G401.6 (cell line): ENCODE measurements at regions not wholly inside any gene's neighbourhood (a gene's known extent, or its start where the extent isn't known, plus 50 kb on each side); places are given as distances from the start of the nearest gene placed in this dataset.

Source experiments
- FAIRE-seq: peaks from 2 replicates; lab custom pipeline; 2012; peaks lifted over from hg19 to GRCh38; lab: Jason Lieb, UNC

DNA sequence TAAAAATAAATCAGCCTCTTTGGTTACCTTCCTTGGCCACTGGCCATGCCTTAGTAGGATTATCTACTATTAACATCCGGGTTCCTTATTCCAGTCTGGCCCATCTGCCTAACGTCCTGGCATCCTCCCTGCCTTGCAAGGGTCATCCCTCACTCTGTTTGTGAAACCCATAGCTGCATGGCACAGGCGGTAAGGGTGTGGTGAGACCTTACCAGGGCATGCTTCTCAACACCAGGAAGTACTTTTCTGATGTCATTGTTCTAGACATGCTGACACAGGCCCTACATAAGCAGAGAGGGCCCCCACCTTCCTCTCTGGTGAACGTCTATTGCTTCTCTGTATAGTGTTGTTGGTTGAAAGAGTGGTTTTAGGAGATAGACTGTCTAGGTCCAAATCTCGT, 296.8 kb upstream of the SPRED2 start:
- FAIRE-seq, result no peak

DNA sequence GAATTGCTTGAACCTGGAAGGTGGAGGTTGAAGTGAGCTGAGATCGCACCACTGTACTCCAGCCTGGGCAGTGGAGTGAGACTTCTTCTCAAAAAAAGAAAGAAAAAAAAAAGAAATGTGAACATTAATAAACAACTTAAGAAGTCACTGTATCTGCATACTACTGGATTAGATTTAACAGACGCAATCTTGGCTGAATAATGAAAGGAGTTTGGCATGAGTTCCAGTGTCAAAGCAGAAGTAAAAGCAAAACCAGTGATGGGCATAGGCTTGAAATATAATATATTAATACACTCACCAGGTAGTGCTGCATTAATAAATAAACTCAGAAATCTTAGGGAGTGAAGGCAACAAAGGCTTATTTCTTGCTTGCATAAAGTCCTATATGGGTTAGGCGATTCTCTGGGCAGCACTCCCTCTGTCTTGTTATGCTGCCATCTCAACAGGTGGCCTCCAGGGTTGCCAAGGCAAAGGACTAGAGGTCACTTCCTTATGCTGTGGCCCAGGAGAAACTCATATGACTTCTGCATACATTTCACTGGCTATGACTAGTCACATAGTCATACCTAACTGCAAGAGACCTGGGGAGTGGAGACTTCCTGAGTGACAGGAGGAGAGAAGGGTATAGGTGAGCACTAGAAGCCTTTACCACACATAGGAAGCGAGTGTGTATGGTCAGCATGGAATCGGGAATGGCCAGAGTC, 296.2 kb upstream of the SPRED2 start:
- no peak for FAIRE-seq

DNA sequence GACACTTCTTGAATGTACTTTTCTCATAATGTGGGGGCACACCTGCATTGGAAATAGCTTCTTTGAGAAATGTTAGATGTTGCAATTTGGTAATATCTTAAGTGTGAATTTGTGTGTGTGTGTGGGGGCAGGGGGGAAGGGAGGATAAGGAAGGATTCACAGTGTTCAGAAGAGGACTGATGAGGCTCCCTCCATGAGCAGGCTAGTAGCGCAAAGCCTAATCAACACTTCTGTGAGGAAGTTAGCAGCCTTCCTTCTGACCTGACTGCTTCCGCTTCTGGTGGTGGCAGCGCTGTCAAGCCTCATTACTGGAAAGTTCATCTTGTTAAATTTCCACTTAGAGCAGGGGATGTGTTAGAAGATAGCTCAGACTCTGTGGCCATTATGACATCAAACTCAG, 295.4 kb upstream of the SPRED2 start:
- FAIRE-seq, result no peak

DNA sequence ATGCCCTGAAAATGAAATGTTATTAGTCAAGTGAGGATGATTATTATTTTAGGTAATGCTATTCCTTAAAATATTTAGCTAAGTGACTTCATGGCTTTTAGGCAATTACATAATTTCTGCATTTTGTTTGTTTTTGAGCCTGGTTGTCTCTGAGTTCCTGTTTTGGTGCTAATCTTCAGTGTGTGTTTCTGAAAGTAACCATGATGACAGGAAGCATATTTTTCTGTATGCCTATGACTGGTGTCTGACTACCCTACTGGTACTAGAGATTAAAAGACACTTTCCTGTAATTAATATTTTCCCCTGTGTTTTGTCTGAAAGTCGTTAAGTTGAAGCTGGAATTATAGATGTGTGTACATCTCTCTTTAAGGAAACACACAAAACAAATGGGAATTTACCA, 295.0 kb upstream of the SPRED2 start:
- no peak for FAIRE-seq

DNA sequence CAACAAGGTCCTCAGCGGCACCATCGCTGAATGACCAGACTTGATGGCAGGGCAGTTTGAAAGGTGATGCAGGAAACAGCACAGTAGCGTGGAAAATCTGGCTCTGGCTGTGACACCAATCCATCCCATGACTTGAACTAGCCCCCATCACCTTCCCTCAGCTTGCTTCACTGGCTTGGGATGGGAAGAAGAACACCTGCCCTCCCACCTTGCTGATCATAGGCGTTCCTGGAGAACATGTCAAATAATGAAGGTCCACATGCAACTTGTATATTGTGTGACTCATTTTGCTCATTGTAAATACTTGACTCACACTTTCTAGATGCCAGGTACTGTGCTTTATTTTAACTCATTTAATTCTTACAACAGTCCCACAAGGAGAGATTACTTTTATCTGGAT, 292.4 kb upstream of the SPRED2 start:
- no peak for FAIRE-seq

DNA sequence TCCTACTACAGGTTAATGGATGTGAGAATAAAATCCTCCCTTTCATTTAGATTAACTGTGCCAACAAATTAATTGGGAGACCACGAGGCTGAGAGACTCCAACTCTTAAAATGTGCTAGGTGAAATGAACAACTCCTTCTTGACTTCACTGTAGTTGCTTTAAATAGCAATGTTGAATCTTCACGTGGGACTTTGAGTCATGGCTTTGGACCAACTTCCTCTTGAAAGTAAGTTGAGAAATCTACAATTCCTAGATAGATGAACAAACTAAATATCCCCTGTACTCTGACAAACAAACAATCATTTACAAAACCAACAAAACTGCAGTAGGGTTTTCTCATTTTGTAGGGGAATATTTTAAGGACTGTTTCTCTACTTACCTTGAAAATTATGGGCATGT, 291.9 kb upstream of the SPRED2 start:
- no peak for FAIRE-seq

DNA sequence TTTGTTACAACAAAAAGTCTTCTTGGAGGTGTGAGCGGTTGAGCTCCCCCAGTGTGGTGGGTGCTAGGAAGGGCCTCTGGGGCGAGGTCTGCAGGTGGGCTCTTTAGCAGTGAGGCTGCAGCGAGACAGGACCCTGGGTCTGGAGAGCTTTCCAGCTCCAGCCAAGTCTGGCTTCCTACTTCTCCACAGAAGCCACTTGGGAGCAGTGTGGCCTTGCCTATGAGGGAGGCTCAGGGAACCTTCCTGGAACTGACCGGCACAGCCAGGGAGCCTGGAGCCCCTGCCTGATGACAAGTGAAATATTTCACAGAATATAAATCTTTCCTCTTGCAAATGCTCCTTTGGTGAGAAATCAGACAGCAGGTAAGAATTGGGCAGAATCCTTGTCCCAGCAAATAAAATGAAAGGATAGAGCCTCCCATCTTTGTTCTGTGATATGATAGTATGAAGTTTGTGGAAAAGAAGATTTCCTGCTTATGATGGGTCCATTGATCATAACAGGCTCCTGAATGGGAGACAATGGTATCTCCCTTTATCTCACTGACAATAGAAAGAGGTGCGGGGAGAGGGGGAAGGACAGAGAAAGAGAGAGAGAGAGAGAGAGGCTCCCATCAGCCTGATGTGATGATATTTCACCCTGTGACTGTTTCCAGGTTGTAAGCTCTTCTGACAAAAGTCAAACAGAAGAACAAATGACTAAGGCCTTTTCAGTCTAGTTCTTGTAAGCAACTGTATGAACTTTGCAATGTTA, 289.8 kb upstream of the SPRED2 start:
- FAIRE-seq, result no peak

DNA sequence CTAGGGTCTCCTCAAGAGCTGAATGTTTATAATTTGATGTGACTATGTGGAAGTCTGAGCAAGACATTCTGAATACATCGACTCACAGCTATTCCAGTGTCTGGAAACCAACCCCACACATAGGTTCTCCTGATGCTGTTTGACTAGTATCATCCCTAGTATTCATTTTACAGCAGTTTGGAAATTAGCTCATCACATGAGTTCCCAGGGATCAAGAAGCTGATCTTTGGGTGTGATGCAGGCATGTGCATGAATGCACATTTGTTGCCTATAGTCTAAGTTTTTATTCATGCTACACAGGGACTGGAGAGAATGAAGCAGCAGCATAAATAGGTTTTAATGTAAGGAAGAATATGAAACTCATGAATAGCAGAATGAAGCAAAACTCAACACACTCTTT, 284.3 kb upstream of the SPRED2 start:
- FAIRE-seq, result no peak

DNA sequence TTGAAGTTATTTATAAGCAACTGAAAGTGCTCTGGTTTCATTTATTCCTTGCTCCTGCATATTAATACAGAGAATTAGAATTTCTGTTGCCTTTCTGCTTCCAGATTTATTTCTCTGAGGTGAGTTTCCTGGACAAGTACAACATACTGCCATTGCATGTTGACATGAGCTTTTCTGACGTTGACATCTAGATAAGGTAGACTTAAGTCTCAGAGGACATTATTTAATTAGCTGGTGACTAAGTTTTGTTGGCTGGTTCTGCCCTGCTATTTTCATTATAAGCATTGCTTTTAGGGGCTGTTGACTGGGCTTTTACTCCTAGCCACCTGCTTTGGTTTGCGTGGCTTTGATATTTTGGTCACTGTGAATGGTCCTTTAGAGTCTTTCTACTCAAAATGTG, 282.9 kb upstream of the SPRED2 start:
- FAIRE-seq, result no peak

DNA sequence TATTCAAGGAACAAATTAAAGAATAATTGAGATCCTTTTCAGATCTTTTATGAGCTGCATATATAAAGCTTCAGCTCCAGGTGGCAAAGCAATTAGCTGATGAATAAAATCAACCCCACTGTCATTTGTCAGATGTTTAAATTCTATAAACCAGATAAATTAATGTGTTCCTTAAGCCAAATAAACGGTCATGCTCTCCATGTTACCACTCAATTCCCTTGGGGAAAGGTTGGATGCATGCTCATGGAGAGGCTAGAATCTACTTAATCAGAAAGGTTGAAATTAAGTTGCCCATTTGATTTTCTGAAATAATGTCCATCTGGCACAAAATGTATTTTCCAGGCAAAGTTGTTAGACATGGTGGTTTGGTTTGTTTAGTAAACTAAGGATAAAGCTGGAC, 282.5 kb upstream of the SPRED2 start:
- no peak for FAIRE-seq

DNA sequence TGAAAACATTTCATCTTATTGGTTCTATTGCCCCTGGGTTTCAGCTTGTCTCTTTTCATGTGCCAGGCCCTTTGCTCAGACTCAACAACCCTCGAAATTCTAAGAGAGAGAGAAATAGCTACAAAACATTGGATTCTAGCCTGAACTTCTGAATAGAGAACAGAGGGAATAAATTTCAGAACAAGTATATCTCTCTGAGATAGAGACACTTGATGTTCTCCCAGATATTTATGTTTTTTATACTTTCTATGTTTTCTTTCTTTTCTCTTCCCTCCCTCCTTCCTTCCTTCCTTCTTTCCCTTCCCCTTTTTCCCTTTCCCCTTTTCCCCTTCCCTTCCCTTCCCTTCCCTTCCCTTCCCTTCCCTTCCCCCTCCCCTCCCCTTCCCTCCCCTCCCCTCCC, 279.5 kb upstream of the SPRED2 start:
- FAIRE-seq, result no peak

DNA sequence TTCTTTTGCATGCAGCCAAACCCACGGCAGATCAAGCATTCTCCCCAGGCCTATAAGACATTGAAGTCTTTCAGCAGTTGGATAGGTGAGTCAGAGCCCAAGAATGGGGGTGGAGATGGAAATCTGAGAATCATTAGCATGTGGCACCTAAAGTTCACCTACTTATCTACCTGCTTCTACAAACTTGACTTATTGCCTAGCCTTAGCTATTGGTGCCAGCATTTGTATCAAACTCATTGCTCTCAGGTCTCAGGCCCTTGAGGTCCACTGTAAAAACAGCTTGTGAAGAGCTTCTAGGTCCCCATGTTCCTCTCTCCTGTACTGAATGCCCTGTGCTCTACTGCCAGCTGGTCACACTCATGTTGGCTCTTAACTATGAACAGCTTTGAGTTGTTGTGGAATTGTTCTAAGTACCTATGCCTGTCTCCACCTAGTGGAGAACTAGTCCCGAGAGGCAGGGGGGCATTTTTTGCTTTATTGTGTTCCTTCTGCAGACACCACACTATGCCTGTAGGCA, 278.4 kb upstream of the SPRED2 start:
- no peak for FAIRE-seq

DNA sequence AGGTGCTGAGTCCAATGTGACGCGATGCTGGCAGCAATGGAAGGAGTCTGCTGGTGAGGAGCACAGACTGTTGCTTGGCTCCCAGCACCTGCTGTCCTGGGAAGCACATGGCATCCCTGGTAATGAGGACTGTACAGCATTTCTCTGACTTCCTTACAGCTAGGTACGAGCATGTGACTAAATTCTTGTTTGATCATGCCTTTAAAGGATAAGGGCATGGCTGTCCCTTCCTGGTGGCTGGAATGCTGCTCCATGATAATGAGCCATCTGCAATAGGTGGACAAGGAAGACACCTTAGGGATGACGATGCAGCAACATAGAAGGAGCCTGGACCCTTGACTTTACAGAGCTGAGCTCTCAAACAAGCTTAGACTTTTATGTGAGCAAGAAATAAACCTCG, 278.0 kb upstream of the SPRED2 start:
- FAIRE-seq, result no peak

DNA sequence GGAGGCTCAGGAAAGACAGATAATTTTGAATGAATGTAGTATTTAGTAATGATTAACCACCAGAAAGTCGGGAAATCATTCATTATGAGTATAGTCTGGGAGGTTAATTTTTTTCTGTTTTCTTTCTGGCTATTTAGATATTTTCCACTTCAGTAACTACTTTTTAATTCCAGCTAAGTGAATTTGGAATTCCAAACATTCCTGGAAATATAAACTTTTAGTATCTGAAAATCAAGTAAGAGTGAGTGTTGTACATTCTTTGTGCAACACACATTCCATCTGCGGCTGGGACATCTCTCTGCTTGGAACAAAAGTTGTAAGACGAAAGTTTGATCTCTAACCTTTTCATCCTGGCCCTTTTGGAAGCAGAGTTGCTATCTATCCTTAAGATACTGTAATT, 275.7 kb upstream of the SPRED2 start:
- FAIRE-seq, result no peak

DNA sequence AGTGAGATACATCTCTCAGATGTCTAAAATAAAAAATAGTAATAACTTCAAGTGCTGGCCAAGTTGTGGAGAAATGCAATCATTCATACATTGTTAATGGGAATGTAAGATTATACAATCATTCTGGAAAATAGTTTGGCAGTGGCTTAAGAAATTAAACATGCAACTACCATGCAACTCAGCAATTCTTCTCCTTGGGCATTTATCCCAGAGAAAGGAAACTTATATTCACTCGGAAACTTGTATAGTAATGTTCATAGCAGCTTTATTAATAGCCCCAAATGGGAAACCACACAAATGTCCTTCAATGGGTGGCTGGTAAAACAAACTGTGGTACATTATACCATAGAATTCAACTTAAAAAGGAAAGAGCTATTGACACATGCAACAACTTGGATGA, 274.0 kb upstream of the SPRED2 start:
- no peak for FAIRE-seq

DNA sequence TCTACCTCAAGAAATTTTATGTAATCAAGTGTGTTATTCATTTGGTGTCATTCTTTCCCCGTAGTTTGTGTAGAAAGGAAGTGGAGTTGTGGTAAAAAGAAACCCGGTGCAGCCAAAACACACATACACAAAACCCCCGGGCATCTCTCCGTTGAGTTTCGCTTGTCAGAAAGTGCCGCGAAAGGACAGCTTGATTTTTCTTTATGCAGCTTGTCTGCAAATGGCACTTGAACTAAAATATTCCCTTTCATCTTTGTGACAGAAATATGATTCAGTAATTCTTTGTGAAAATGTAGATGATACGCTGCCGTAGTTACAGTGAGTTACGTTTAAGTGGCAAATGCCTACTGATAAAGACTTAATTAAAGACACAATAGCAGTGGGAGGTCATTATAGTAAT, 268.8 kb upstream of the SPRED2 start:
- FAIRE-seq, result no peak

DNA sequence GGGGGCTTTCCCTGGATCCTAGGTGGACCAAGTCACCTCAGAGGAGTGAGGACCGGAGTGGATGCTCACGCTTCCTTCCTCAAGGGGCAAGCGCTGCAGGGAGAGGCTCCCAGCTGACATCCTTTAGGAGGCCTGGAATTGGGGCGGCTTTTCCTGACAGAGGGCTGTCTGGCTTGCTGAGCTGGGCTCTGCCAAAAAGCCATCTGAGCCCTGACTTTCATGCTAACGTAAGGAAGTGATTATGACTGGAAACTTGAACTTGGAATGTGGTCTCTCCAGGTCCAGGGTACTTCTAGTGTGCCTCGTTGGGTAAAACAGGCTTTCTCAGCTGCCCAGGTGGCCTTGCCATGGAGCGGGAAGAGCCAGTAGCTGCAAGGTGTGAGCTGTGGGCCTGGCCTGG, 268.3 kb upstream of the SPRED2 start:
- no peak for FAIRE-seq

DNA sequence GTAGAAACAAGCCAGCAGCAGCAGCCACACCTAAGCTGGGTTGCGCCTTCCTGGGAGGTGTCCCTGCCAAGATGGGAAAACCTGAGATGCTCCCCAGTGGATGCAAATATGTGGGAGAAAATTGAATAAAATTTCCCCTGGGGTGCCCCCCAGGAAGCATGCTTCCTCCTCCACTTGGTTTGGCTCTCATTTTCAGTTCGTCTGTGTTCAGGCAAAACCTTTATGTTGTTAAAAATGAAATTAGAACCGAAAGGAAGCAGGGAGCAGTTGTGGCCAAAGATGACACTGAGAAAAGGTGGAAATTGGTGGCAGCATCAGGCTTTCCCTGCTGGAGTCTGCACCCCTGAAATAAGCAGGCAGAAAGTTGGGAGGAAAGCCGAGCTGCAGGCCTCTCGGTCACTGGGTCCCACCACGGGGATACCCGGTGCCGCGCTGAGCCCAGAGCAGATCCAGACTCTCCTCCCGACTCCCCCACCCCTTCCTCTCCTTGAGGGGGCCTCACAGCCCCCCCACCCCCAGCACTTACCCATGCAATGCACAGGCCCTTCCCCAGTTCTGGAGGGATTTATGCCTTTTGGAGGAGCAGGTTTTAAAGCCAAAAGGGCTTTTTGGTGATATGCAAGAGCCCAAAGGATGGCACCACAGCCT, 267.7 kb upstream of the SPRED2 start:
- no peak for FAIRE-seq

DNA sequence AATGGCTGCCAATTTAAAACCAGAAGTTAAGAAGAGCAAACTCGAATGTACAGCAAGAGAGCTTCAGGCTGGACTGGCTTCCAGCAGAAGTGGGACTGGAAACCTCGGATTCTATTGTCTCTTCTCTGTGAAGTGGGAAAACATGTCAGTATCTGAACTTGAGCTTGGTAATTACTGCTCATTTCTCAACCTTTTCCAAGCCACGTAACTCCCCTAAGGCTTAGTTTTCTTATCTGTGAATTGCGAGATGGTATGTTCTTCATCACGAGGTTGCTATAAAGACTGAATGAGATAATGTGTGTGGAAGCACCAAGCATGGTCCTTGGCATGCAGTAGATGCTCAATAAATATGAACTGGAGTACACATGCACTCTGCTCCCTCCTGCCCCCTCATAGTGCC, 259.4 kb upstream of the SPRED2 start:
- FAIRE-seq, result no peak

DNA sequence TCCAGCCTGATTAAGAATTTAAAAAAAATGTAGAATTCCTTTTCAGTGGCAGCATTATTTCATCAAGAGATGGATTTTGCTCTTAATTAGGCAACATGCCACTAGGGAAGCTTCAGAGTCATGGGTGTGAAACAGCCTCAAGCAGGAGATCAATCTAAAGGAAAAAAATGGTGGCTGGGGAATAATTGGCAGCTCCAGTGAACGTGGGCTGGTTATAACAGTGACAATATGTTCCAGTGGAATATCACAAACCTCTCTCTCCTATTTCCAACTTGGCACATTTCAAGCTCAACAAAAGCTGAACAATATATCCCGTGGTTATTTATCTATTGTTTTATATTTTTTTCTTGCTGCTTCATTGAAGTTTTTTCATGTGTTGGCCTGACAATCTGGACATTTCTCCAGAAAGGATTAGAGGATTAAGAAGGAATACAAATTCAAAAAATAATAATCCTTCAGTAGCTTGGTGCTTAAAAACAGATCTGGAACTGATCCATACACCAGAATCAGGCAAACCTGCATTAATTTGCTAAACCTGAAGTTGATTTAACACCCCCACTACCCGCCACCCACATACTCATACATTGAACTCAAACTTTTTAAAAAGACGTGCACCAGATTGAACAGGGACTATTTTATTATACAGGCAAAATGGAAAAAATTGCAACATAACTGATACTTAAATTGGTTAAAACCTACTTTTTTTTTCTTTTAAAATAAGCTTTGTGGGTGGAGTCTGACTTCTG, 255.9 kb upstream of the SPRED2 start:
- no peak for FAIRE-seq

DNA sequence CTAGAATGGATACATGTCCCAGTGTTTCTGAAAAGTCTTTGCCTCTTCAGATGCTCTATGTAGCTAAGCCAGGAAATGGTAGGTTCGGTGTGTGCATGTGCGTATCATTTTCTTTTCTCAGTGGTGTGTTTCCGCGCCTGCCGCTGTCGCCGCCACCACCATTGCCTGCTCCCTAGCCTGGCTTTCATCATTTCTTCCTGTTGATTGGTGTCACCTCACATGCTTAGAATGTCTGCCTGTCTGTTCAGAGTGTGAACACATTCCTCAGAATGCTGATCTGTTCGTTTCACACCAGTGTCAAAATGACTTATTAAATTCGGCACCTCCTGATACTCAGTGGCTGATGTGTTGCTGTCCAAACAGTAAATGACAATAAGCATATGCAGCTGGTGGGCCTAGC, 255.2 kb upstream of the SPRED2 start:
- FAIRE-seq, result no peak

DNA sequence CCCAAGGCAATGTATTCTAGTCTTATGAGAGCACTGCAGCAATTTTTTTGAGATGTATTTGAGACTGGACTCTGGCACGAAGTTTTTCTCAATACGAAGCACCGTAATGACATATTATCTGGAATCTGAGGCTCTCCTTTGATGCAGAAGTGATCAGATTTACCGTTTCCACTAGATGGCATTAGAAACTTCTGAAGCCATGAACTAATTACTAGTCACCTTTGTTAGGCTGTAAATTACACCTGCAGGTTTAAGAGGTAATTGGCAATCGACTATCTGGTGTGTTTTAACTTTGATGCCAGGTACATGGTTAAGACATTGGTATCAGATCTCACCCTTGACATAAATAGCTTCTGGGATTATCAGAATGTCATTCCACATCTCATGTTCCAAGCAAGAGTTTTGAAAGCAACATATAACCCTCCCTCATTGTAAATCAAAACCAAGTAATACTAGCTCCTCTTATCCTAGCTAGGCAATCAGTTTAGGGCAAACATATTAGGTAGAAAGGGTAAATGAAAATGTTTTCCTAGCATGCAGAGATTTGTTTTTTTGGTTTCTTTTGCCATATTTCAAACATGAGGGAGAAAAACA, 254.6 kb upstream of the SPRED2 start:
- no peak for FAIRE-seq
